ENCODE measurements at regions not wholly inside any gene's neighbourhood (a gene's known extent, or its start where the extent isn't known, plus 50 kb on each side); places are given as distances from the start of the nearest gene placed in this dataset.

GRCh38 chrX:141341341-141341740, 99.0 kb upstream of the SPANXC start:
- no peak for TF ChIP-seq CTCF (optimal IDR thresholded peaks at IDR 0.05 in 1 of 3, IDR thresholded peaks at IDR 0.05 in 1 of 3, conservative IDR thresholded peaks at IDR 0.05 in 1 of 3; ENCODE audit: extremely low read depth in 1 of 3, insufficient read depth in 2 of 3, low read length in 3 of 3)
- TF ChIP-seq EZH2 (IDR thresholded peaks at IDR 0.05; ENCODE audit: low read length), result no peak
